GM12878 (cell line): ENCODE measurements at regions not wholly inside any gene's neighbourhood (a gene's known extent, or its start where the extent isn't known, plus 50 kb on each side); places are given as distances from the start of the nearest gene placed in this dataset.

Source experiments
- ATAC-seq: fragments of 200-7000 bp; cut with Tn5 transposase; 3 replicates; pipeline ENCODE4 v1.9.1; 2020; ENCODE audit warnings: mild to moderate bottlenecking, moderate library complexity
- BruUV-seq: library from RNA; stranded (reverse); fragments of 400-500 nt; replicated peaks from 2 replicates; lab custom pipeline; 2021; lab: Mats Ljungman, UMichigan
- CTCF ChIA-PET: fragments of 300-600 bp; sonication (Branson Sonifier 250); formaldehyde crosslinking; extraction: SDS; loops from one replicate; lab custom pipeline; 2021; ENCODE audit warnings: inconsistent platforms; lab: Yijun Ruan, JAX
- POLR2A ChIA-PET: fragments of 350-600 bp; formaldehyde crosslinking; extraction: SDS; loops from one replicate; lab custom pipeline; 2021; ENCODE audit warnings: inconsistent platforms; lab: Charles Lee
- RAD21 ChIA-PET: fragments of 300-600 bp; sonication (Branson Sonifier 250); formaldehyde crosslinking; loops from one replicate; lab custom pipeline; 2023; ENCODE audit warnings: antibody characterized with exemption; ENCODE audit not compliant: unreplicated experiment; lab: Charles Lee
- SMC1A ChIA-PET: fragments of 300-600 bp; sonication (Branson Sonifier 250); formaldehyde crosslinking; loops from one replicate; lab custom pipeline; 2023; ENCODE audit not compliant: unreplicated experiment, uncharacterized antibody; lab: Charles Lee
- DNase-seq: peaks from one replicate; pipeline ENCODE4 v3.0.0-alpha.2; 2011; ENCODE audit warnings: low read depth, low spot score
- FAIRE-seq: peaks from 3 replicates; lab custom pipeline; 2011; peaks lifted over from hg19 to GRCh38; lab: Jason Lieb, UNC
- H2AFZ ChIP-seq: 2 replicates; pipeline ENCODE4 v1.6.0; 2011; ENCODE audit warnings: low read depth, low read length, control low read depth; ENCODE audit not compliant: control insufficient read depth
- H3K27ac ChIP-seq: 2 replicates; pipeline ENCODE4 v1.5.1; 2011; ENCODE audit warnings: control low read depth; ENCODE audit not compliant: control insufficient read depth, insufficient read depth
- H3K27me3 ChIP-seq, 2 experiments: replicated peaks in 1 of 2; 2 replicates each; pipeline versions ENCODE4 v1.6.0 to v1.6.1; 2011; ENCODE audit warnings: low read length in 1 of 2; ENCODE audit not compliant: control insufficient read depth in 2 of 2, insufficient read depth in 2 of 2
- H3K36me3 ChIP-seq, 2 experiments: 2 replicates each; pipeline ENCODE4 v1.5.1; 2011; ENCODE audit warnings: low read length in 1 of 2; ENCODE audit not compliant: control insufficient read depth in 2 of 2, insufficient read depth in 2 of 2
- H3K4me1 ChIP-seq: 2 replicates; pipeline ENCODE4 v1.6.1; 2011; ENCODE audit warnings: mild to moderate bottlenecking, low read length, moderate library complexity, mixed read lengths; ENCODE audit not compliant: control insufficient read depth, insufficient read depth
- H3K4me2 ChIP-seq: 2 replicates; pipeline ENCODE4 v1.6.0; 2011; ENCODE audit warnings: control low read depth; ENCODE audit not compliant: control insufficient read depth, insufficient read depth
- H3K4me3 ChIP-seq: fragments of 200-600 bp; sonication (generic); 2 replicates; pipeline ENCODE4 v1.5.1; 2016
- H3K79me2 ChIP-seq: 2 replicates; pipeline ENCODE4 v1.6.0; 2011; ENCODE audit warnings: low read length; ENCODE audit not compliant: control insufficient read depth, insufficient read depth
- H3K9ac ChIP-seq: 2 replicates; pipeline ENCODE4 v1.8.0; 2011; ENCODE audit warnings: low read length, control low read depth, mixed read lengths; ENCODE audit not compliant: control insufficient read depth, insufficient read depth
- H3K9me3 ChIP-seq: replicated peaks from 3 replicates; pipeline ENCODE4 v1.5.1; 2011; ENCODE audit warnings: mild to moderate bottlenecking, low read length; ENCODE audit not compliant: control insufficient read depth, insufficient read depth
- H4K20me1 ChIP-seq: 2 replicates; pipeline ENCODE4 v1.6.0; 2011; ENCODE audit not compliant: control insufficient read depth, insufficient read depth
- BRCA1 ChIP-seq: IDR thresholded peaks from 2 replicates; pipeline ENCODE4 v1.6.1; 2011; ENCODE audit warnings: low read depth, low read length, improper control_type of control experiment
- CEBPB ChIP-seq, 2 experiments: fragments of 150-350 bp in 1 of 2; IDR thresholded peaks; 2 replicates each; pipeline ENCODE4 v1.6.1; 2012 to 2014; ENCODE audit warnings: low read depth in 2 of 2, low read length in 2 of 2, borderline replicate concordance in 1 of 2, inconsistent platforms in 1 of 2
- GATAD2B ChIP-seq: fragments of 450-650 bp; conservative IDR thresholded peaks from 2 replicates; pipeline ENCODE4 v1.6.1; 2017; ENCODE audit warnings: low read depth, mild to moderate bottlenecking, moderate library complexity
- KAT2A ChIP-seq: conservative IDR thresholded peaks from 2 replicates; pipeline ENCODE4 v1.6.1; 2011; ENCODE audit warnings: low read depth, low read length; ENCODE audit not compliant: control insufficient read depth
- MEF2A ChIP-seq: IDR thresholded peaks from 2 replicates; pipeline ENCODE4 v1.6.1; 2011; ENCODE audit warnings: low read depth, mild to moderate bottlenecking, low read length, moderate library complexity; ENCODE audit not compliant: insufficient read depth
- NR2C1 ChIP-seq: fragments of 450-650 bp; IDR thresholded peaks from 2 replicates; pipeline ENCODE4 v1.6.1; 2017; ENCODE audit warnings: antibody characterized with exemption, mild to moderate bottlenecking, moderate library complexity
- NR2F1 ChIP-seq: fragments of 450-650 bp; conservative IDR thresholded peaks from 2 replicates; pipeline ENCODE4 v1.6.1; 2017; ENCODE audit warnings: mild to moderate bottlenecking
- PML ChIP-seq: IDR thresholded peaks from 2 replicates; pipeline ENCODE4 v1.6.1; 2012; ENCODE audit warnings: low read length, inconsistent platforms
- RCOR1 ChIP-seq: conservative IDR thresholded peaks from 2 replicates; pipeline ENCODE4 v1.6.1; 2012; ENCODE audit warnings: low read depth, low read length, improper control_type of control experiment
- RUNX3 ChIP-seq: IDR thresholded peaks from 2 replicates; pipeline ENCODE4 v1.6.1; 2012; ENCODE audit warnings: low read length, inconsistent platforms
- WGBS: methylation state at CpG from one replicate; pipeline ENCODE4 v1.1.6; 2016; ENCODE audit warnings: low lambda C conversion rate; ENCODE audit not compliant: insufficient replicate concordance, insufficient coverage; ENCODE audit errors: missing lambda C conversion rate; 5-methylcytosine and 5-hydroxymethylcytosine counted together
- in situ Hi-C: fragments of 300-500 bp; cut with MboI; formaldehyde crosslinking; loops from 9 replicates; pipeline ENCODE4 v1.14.3; 2018; ENCODE audit warnings: mixed read lengths
- intact Hi-C: fragments of 100-400 bp; cut with micrococcal nuclease; formaldehyde crosslinking; loops from one replicate; pipeline ENCODE4 v1.14.2; 2022; ENCODE audit not compliant: unreplicated experiment
- TF ChIP-seq, protein P1 (sequence below): fragments of 450-650 bp; IDR thresholded peaks from 2 replicates; pipeline ENCODE4 v1.6.1; 2017; ENCODE audit warnings: low read depth, mild to moderate bottlenecking, moderate library complexity
- TF ChIP-seq, protein P2 (sequence below): fragments of 450-650 bp; IDR thresholded peaks from 2 replicates; pipeline ENCODE4 v1.6.1; 2017; ENCODE audit warnings: mild to moderate bottlenecking, moderate library complexity
- TF ChIP-seq, protein P3 (sequence below): IDR thresholded peaks from 2 replicates; pipeline ENCODE4 v1.6.1; 2012; ENCODE audit warnings: low read length, inconsistent platforms
- TF ChIP-seq, protein P4 (sequence below): IDR thresholded peaks from 2 replicates; pipeline ENCODE4 v1.6.1; 2012; ENCODE audit warnings: low read depth, low read length, improper control_type of control experiment

DNA sequence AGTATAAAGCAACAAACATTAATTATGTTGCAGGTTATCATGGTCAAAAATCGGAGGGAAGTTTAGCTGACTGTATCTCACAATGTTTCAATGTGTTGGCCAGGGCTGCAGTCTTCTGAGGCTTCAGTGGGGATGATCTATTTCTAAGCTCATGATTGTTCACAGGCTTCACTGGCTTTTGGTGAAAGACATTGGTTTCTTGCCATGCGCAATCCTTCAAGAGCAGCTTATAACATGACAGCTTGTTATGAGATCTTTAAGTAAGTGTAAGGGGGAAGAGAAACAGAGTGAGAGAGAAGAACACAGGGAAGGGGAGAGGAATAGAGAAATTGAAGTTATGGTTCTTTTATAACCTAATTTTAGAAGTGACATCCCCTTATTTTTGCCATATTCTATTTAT is 385.9 kb upstream of the CHD1 start:
- H3K4me1 ChIP-seq, result no peaks in the 10 kb centered on the region
- H4K20me1 ChIP-seq, result no peaks in the 10 kb centered on the region
- FAIRE-seq (no peak), ATAC-seq (no peak), DNase-seq (no peak)
- H3K36me3 ChIP-seq, result no peaks in the 10 kb centered on the region
- no peak overlapping the region for H3K27ac ChIP-seq
- no peaks in the 10 kb centered on the region for H3K27me3 ChIP-seq
- CTCF ChIA-PET, result no interaction called here
- H3K4me3 ChIP-seq, result no peak overlapping the region
- SMC1A ChIA-PET, result interaction anchor here (0.6 kb wide), 1 partner anchor 32 kb away, joined by 3 read pairs; no protein-coding TSS in a partner anchor
- no peak overlapping the region for H3K4me2 ChIP-seq
- no peak overlapping the region for H3K9ac ChIP-seq
- H2AFZ ChIP-seq, result no peak overlapping the region
- H3K9me3 ChIP-seq, result no peaks in the 10 kb centered on the region
- WGBS, result 50% methylated on average over 2 of the region's 2 CpGs
- intact Hi-C loops, result no loop called here
- POLR2A ChIA-PET, result no interaction called here
- RAD21 ChIA-PET, result no interaction called here
- in situ Hi-C loops, result no loop called here
- BruUV-seq, result no TSS peak
- TF ChIP-seq MEF2A, result no peak
- TF ChIP-seq BRCA1, result no peak
- TF ChIP-seq, protein P1, sequence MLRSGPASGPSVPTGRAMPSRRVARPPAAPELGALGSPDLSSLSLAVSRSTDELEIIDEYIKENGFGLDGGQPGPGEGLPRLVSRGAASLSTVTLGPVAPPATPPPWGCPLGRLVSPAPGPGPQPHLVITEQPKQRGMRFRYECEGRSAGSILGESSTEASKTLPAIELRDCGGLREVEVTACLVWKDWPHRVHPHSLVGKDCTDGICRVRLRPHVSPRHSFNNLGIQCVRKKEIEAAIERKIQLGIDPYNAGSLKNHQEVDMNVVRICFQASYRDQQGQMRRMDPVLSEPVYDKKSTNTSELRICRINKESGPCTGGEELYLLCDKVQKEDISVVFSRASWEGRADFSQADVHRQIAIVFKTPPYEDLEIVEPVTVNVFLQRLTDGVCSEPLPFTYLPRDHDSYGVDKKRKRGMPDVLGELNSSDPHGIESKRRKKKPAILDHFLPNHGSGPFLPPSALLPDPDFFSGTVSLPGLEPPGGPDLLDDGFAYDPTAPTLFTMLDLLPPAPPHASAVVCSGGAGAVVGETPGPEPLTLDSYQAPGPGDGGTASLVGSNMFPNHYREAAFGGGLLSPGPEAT, result no peak
- TF ChIP-seq RUNX3, result no peak
- TF ChIP-seq, protein P2, sequence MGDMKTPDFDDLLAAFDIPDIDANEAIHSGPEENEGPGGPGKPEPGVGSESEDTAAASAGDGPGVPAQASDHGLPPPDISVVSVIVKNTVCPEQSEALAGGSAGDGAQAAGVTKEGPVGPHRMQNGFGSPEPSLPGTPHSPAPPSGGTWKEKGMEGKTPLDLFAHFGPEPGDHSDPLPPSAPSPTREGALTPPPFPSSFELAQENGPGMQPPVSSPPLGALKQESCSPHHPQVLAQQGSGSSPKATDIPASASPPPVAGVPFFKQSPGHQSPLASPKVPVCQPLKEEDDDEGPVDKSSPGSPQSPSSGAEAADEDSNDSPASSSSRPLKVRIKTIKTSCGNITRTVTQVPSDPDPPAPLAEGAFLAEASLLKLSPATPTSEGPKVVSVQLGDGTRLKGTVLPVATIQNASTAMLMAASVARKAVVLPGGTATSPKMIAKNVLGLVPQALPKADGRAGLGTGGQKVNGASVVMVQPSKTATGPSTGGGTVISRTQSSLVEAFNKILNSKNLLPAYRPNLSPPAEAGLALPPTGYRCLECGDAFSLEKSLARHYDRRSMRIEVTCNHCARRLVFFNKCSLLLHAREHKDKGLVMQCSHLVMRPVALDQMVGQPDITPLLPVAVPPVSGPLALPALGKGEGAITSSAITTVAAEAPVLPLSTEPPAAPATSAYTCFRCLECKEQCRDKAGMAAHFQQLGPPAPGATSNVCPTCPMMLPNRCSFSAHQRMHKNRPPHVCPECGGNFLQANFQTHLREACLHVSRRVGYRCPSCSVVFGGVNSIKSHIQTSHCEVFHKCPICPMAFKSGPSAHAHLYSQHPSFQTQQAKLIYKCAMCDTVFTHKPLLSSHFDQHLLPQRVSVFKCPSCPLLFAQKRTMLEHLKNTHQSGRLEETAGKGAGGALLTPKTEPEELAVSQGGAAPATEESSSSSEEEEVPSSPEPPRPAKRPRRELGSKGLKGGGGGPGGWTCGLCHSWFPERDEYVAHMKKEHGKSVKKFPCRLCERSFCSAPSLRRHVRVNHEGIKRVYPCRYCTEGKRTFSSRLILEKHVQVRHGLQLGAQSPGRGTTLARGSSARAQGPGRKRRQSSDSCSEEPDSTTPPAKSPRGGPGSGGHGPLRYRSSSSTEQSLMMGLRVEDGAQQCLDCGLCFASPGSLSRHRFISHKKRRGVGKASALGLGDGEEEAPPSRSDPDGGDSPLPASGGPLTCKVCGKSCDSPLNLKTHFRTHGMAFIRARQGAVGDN, result no peak
- TF ChIP-seq NR2F1, result no peak
- TF ChIP-seq NR2C1, result no peak
- TF ChIP-seq PML, result no peak
- TF ChIP-seq, protein P3, sequence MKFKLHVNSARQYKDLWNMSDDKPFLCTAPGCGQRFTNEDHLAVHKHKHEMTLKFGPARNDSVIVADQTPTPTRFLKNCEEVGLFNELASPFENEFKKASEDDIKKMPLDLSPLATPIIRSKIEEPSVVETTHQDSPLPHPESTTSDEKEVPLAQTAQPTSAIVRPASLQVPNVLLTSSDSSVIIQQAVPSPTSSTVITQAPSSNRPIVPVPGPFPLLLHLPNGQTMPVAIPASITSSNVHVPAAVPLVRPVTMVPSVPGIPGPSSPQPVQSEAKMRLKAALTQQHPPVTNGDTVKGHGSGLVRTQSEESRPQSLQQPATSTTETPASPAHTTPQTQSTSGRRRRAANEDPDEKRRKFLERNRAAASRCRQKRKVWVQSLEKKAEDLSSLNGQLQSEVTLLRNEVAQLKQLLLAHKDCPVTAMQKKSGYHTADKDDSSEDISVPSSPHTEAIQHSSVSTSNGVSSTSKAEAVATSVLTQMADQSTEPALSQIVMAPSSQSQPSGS, result no peak
- TF ChIP-seq GATAD2B, result no peak
- TF ChIP-seq, protein P4, sequence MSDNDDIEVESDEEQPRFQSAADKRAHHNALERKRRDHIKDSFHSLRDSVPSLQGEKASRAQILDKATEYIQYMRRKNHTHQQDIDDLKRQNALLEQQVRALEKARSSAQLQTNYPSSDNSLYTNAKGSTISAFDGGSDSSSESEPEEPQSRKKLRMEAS, result no peak
- TF ChIP-seq RCOR1, result no peak
- no peak for TF ChIP-seq KAT2A
- TF ChIP-seq CEBPB (IDR thresholded peaks at IDR 0.05; ENCODE audit: borderline replicate concordance in 1 of 2, low read depth in 2 of 2, low read length in 2 of 2), result no peak
- H3K79me2 ChIP-seq, result no peaks in the 10 kb centered on the region
